ENCODE measurements at regions not wholly inside any gene's neighbourhood (a gene's known extent, or its start where the extent isn't known, plus 50 kb on each side); places are given as distances from the start of the nearest gene placed in this dataset.

- H3K9ac ChIP-seq = no peak overlapping the region
- H3K79me2 ChIP-seq (ENCODE audit: insufficient read depth, low read depth) = no peaks in the 10 kb centered on the region
- H3K4me3 ChIP-seq (IDR thresholded peaks at IDR 0.05; ENCODE audit: insufficient read depth, low read depth, low read length) = no peak overlapping the region
- TF ChIP-seq CTCF (conservative IDR thresholded peaks at IDR 0.05; ENCODE audit: low read depth, low read length) = no peak; the same call in 1 of the 2 replicates
- H3K36me3 ChIP-seq (ENCODE audit: insufficient read depth) = no peaks in the 10 kb centered on the region
- H4K20me1 ChIP-seq (ENCODE audit: insufficient read depth) = no peaks in the 10 kb centered on the region
- no peaks in the 10 kb centered on the region for H3K4me1 ChIP-seq (ENCODE audit: low read depth, poor library complexity, severe bottlenecking)
- H2AFZ ChIP-seq (ENCODE audit: low read depth) = no peak overlapping the region
- no peaks in the 10 kb centered on the region for H3K27me3 ChIP-seq (ENCODE audit: insufficient read depth, low read depth)
- no peak overlapping the region for H3K4me2 ChIP-seq
- no peak overlapping the region for H3K27ac ChIP-seq
Measured at GRCh38 chr4:154018659-154019058, 229.8 kb upstream of the SFRP2 start.

GRCh38 chr4:154015578-154015977 is 226.7 kb upstream of the SFRP2 start:
- H3K4me3 ChIP-seq (IDR thresholded peaks at IDR 0.05; ENCODE audit: insufficient read depth, low read depth, low read length) = no peak overlapping the region
- no peaks in the 10 kb centered on the region for H3K27me3 ChIP-seq (ENCODE audit: insufficient read depth, low read depth)
- no peak overlapping the region for H3K4me2 ChIP-seq
- no peaks in the 10 kb centered on the region for H3K36me3 ChIP-seq (ENCODE audit: insufficient read depth)
- H3K4me1 ChIP-seq (ENCODE audit: low read depth, poor library complexity, severe bottlenecking) = no peaks in the 10 kb centered on the region
- no peak overlapping the region for H2AFZ ChIP-seq (ENCODE audit: low read depth)
- H3K9ac ChIP-seq = no peak overlapping the region
- no peaks in the 10 kb centered on the region for H3K79me2 ChIP-seq (ENCODE audit: insufficient read depth, low read depth)
- H4K20me1 ChIP-seq (ENCODE audit: insufficient read depth) = no peaks in the 10 kb centered on the region
- TF ChIP-seq CTCF (conservative IDR thresholded peaks at IDR 0.05; ENCODE audit: low read depth, low read length) = no peak
- H3K27ac ChIP-seq = no peak overlapping the region

GRCh38 chr4:154014407-154015321 is 225.8 kb upstream of the SFRP2 start:
- Histone ChIP-seq H3K27ac (no peak overlapping the region), H3K79me2 (ENCODE audit: insufficient read depth, low read depth) (no peaks in the 10 kb centered on the region), H3K36me3 (ENCODE audit: insufficient read depth) (no peaks in the 10 kb centered on the region), H2AFZ (ENCODE audit: low read depth) (no peak overlapping the region), H3K4me2 (no peak overlapping the region), H3K4me3 (IDR thresholded peaks at IDR 0.05; ENCODE audit: insufficient read depth, low read depth, low read length) (no peak overlapping the region), H3K27me3 (ENCODE audit: insufficient read depth, low read depth) (no peaks in the 10 kb centered on the region), H3K9ac (no peak overlapping the region), H3K4me1 (ENCODE audit: low read depth, poor library complexity, severe bottlenecking) (no peaks in the 10 kb centered on the region), H4K20me1 (ENCODE audit: insufficient read depth) (no peaks in the 10 kb centered on the region)
- TF ChIP-seq CTCF (conservative IDR thresholded peaks at IDR 0.05; ENCODE audit: low read depth, low read length) = no peak

- no peaks in the 10 kb centered on the region for H3K4me1 ChIP-seq (ENCODE audit: low read depth, poor library complexity, severe bottlenecking)
- no peak overlapping the region for H3K9ac ChIP-seq
- no peaks in the 10 kb centered on the region for H3K79me2 ChIP-seq (ENCODE audit: insufficient read depth, low read depth)
- no peaks in the 10 kb centered on the region for H4K20me1 ChIP-seq (ENCODE audit: insufficient read depth)
- H3K27me3 ChIP-seq (ENCODE audit: insufficient read depth, low read depth) = no peaks in the 10 kb centered on the region
- H3K27ac ChIP-seq = no peak overlapping the region
- no peak overlapping the region for H3K4me2 ChIP-seq
- H2AFZ ChIP-seq (ENCODE audit: low read depth) = no peak overlapping the region
- H3K4me3 ChIP-seq (IDR thresholded peaks at IDR 0.05; ENCODE audit: insufficient read depth, low read depth, low read length) = no peak overlapping the region
- TF ChIP-seq CTCF (conservative IDR thresholded peaks at IDR 0.05; ENCODE audit: low read depth, low read length) = no peak
- no peaks in the 10 kb centered on the region for H3K36me3 ChIP-seq (ENCODE audit: insufficient read depth)
Measured at GRCh38 chr4:154013576-154013975, 224.7 kb upstream of the SFRP2 start.
